PFSK-1 (cell line): ENCODE measurements at regions not wholly inside any gene's neighbourhood (a gene's known extent, or its start where the extent isn't known, plus 50 kb on each side); places are given as distances from the start of the nearest gene placed in this dataset.

ENCODE experiments used
- FOXP2 ChIP-seq: optimal IDR thresholded peaks from 2 replicates; pipeline ENCODE3; 2011; ENCODE audit warnings: borderline replicate concordance, control low read depth, inconsistent platforms; ENCODE audit not compliant: insufficient read depth; ENCODE audit errors: extremely low read length, extremely low read depth
- POLR2AphosphoS5 ChIP-seq: IDR thresholded peaks from 2 replicates; pipeline ENCODE4 v1.6.1; 2012; ENCODE audit warnings: low read depth, mild to moderate bottlenecking, control low read depth, low read length, moderate library complexity
- SIN3A ChIP-seq: IDR thresholded peaks from 2 replicates; pipeline ENCODE4 v1.6.1; 2012; ENCODE audit warnings: mild to moderate bottlenecking, low read length, moderate library complexity, borderline replicate concordance; ENCODE audit not compliant: insufficient read depth
- TAF1 ChIP-seq: IDR thresholded peaks from 2 replicates; pipeline ENCODE4 v1.6.1; 2012; ENCODE audit warnings: low read length, control low read depth, borderline replicate concordance; ENCODE audit not compliant: insufficient read depth
- TF ChIP-seq, protein P1 (sequence below), 2 experiments: IDR thresholded peaks; 2 replicates each; pipeline versions ENCODE4 v1.6.1 to v1.8.0; 2011 to 2012; ENCODE audit warnings: low read depth in 2 of 2, low read length in 2 of 2, control low read depth in 1 of 2, inconsistent platforms in 1 of 2, mild to moderate bottlenecking in 1 of 2, moderate library complexity in 1 of 2; ENCODE audit not compliant: insufficient read depth in 1 of 2

DNA sequence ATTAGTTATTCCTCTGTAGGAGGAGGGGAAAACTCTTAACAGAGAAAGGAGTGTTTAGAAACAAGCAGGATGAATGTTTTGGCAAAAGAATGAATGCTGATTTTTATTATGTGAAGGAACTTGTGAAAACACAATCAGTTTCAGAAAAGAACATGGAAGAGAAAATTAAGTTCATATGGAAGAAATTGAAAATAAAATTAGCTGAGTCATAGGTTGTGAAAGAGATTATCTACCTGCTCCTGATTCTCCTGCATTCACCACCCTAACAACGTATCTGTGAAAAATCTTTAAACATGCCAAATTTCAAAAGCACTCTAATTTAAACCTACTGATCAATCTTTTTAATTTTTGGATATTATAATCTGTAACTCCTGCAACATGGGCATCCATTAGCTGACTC is 227.3 kb upstream of the RSPO3 start:
- no peak for TF ChIP-seq POLR2AphosphoS5
- TF ChIP-seq, protein P1, sequence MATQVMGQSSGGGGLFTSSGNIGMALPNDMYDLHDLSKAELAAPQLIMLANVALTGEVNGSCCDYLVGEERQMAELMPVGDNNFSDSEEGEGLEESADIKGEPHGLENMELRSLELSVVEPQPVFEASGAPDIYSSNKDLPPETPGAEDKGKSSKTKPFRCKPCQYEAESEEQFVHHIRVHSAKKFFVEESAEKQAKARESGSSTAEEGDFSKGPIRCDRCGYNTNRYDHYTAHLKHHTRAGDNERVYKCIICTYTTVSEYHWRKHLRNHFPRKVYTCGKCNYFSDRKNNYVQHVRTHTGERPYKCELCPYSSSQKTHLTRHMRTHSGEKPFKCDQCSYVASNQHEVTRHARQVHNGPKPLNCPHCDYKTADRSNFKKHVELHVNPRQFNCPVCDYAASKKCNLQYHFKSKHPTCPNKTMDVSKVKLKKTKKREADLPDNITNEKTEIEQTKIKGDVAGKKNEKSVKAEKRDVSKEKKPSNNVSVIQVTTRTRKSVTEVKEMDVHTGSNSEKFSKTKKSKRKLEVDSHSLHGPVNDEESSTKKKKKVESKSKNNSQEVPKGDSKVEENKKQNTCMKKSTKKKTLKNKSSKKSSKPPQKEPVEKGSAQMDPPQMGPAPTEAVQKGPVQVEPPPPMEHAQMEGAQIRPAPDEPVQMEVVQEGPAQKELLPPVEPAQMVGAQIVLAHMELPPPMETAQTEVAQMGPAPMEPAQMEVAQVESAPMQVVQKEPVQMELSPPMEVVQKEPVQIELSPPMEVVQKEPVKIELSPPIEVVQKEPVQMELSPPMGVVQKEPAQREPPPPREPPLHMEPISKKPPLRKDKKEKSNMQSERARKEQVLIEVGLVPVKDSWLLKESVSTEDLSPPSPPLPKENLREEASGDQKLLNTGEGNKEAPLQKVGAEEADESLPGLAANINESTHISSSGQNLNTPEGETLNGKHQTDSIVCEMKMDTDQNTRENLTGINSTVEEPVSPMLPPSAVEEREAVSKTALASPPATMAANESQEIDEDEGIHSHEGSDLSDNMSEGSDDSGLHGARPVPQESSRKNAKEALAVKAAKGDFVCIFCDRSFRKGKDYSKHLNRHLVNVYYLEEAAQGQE (IDR thresholded peaks at IDR 0.05; ENCODE audit: insufficient read depth in 1 of 2, low read depth in 2 of 2, low read length in 2 of 2), result no peak
- TF ChIP-seq SIN3A, result no peak
- no peak for TF ChIP-seq TAF1
- TF ChIP-seq FOXP2, result no peak
